CD14-positive monocyte (primary cell): ENCODE measurements at regions not wholly inside any gene's neighbourhood (a gene's known extent, or its start where the extent isn't known, plus 50 kb on each side); places are given as distances from the start of the nearest gene placed in this dataset.

Source experiments
- DNase-seq, 3 donors: peaks; one replicate each; pipeline ENCODE4 v3.0.0-alpha.2; 2011 to 2022
- H2AFZ ChIP-seq: 2 replicates; pipeline ENCODE4 v1.6.0; 2012; ENCODE audit warnings: mild to moderate bottlenecking, low read depth, low read length, inconsistent platforms; ENCODE audit not compliant: insufficient read depth, poor library complexity, severe bottlenecking
- H3K27ac ChIP-seq, 2 donors: 1 replicate in 1 of 2; 2 replicates in 1 of 2; pipeline ENCODE4 v1.5.1; 2012 to 2013; ENCODE audit warnings: low read length in 2 of 2, control low read depth in 1 of 2, inconsistent platforms in 1 of 2, low read depth in 1 of 2, mild to moderate bottlenecking in 1 of 2
- H3K27me3 ChIP-seq, 2 donors: one replicate each; pipeline versions ENCODE4 v1.6.0 to v1.6.1; 2011 to 2013; ENCODE audit warnings: low read length in 2 of 2; ENCODE audit not compliant: control insufficient read depth in 2 of 2, insufficient read depth in 2 of 2
- H3K36me3 ChIP-seq, 2 donors: replicated peaks in 1 of 2; 1 replicate in 1 of 2; 2 replicates in 1 of 2; pipeline versions ENCODE4 v1.5.1 to v1.6.1; 2012 to 2013; ENCODE audit warnings: low read length in 2 of 2, control low read depth in 1 of 2, inconsistent platforms in 1 of 2, mild to moderate bottlenecking in 1 of 2; ENCODE audit not compliant: insufficient read depth in 2 of 2, control insufficient read depth in 1 of 2
- H3K4me1 ChIP-seq, 2 donors: 1 replicate in 1 of 2; 2 replicates in 1 of 2; pipeline versions ENCODE4 v1.5.1 to v1.6.1; 2012 to 2013; ENCODE audit warnings: low read length in 2 of 2, control low read depth in 1 of 2, inconsistent platforms in 1 of 2, mild to moderate bottlenecking in 1 of 2, moderate library complexity in 1 of 2; ENCODE audit not compliant: insufficient read depth in 2 of 2, control insufficient read depth in 1 of 2
- H3K4me2 ChIP-seq: replicated peaks from 2 replicates; pipeline ENCODE3; 2012; ENCODE audit warnings: low read length, moderate library complexity, mild to moderate bottlenecking; ENCODE audit not compliant: poor library complexity, severe bottlenecking; ENCODE audit errors: extremely low read depth
- H3K4me3 ChIP-seq, 3 experiments: fragments of 200-600 bp in 1 of 3; sonication (generic) in 1 of 3; replicated peaks in 1 of 3; 1 replicate in 2 of 3; 2 replicates in 1 of 3; pipeline ENCODE4 v1.5.1; 2011 to 2013; ENCODE audit warnings: low read length in 3 of 3, mild to moderate bottlenecking in 3 of 3, control low read depth in 2 of 3, low read depth in 2 of 3, inconsistent platforms in 1 of 3, moderate library complexity in 1 of 3
- H3K79me2 ChIP-seq: 2 replicates; pipeline ENCODE4 v1.6.0; 2012; ENCODE audit warnings: mild to moderate bottlenecking, control low read depth, inconsistent platforms, low read length, moderate library complexity; ENCODE audit not compliant: insufficient read depth
- H3K9ac ChIP-seq: 2 replicates; pipeline ENCODE4 v1.6.0; 2017; ENCODE audit warnings: low read length, mild to moderate bottlenecking; ENCODE audit not compliant: insufficient read depth, poor library complexity, severe bottlenecking
- H3K9me3 ChIP-seq, 2 donors: replicated peaks in 1 of 2; 1 replicate in 1 of 2; 2 replicates in 1 of 2; pipeline versions ENCODE4 v1.5.1 to v1.6.1; 2012 to 2013; ENCODE audit warnings: low read length in 2 of 2, control low read depth in 1 of 2; ENCODE audit not compliant: control insufficient read depth in 1 of 2, insufficient read depth in 1 of 2
- H4K20me1 ChIP-seq: 2 replicates; pipeline ENCODE4 v1.6.0; 2012; ENCODE audit warnings: mild to moderate bottlenecking, low read length, control low read depth, moderate library complexity; ENCODE audit not compliant: insufficient read depth
- H3K27ac Mint-ChIP-seq, 7 donors: one replicate each; pipeline ENCODE4 v1.8.0; 2020; ENCODE audit warnings: mild to moderate bottlenecking in 7 of 7, mixed read lengths in 7 of 7, moderate library complexity in 6 of 7, inconsistent platforms in 2 of 7
- H3K27me3 Mint-ChIP-seq, 3 donors: one replicate each; pipeline ENCODE4 v1.8.0; 2021 to 2022; ENCODE audit warnings: low read depth in 3 of 3, mild to moderate bottlenecking in 3 of 3, mixed read lengths in 3 of 3, moderate library complexity in 3 of 3, inconsistent platforms in 1 of 3
- H3K36me3 Mint-ChIP-seq, 2 donors: one replicate each; pipeline ENCODE4 v1.8.0; 2020; ENCODE audit warnings: mixed read lengths in 2 of 2, inconsistent platforms in 1 of 2, mild to moderate bottlenecking in 1 of 2
- H3K4me1 Mint-ChIP-seq: one replicate; pipeline ENCODE4 v1.8.0; 2020; ENCODE audit warnings: mild to moderate bottlenecking, mixed read lengths
- H3K4me3 Mint-ChIP-seq, 2 donors: one replicate each; pipeline ENCODE4 v1.8.0; 2020; ENCODE audit warnings: mild to moderate bottlenecking in 2 of 2, mixed read lengths in 2 of 2, moderate library complexity in 1 of 2
- H3K9me3 Mint-ChIP-seq, 7 donors: one replicate each; pipeline ENCODE4 v1.8.0; 2020 to 2022; ENCODE audit warnings: mixed read lengths in 7 of 7, mild to moderate bottlenecking in 6 of 7, moderate library complexity in 6 of 7, inconsistent platforms in 2 of 7
- CTCF ChIP-seq: fragments of 200-600 bp; IDR thresholded peaks from one replicate; pipeline ENCODE4 v1.8.0; 2022; ENCODE audit warnings: antibody characterized with exemption, mild to moderate bottlenecking
- WGBS: methylation state at CpG from one replicate; pipeline ENCODE4 v1.1.5; 2013; ENCODE audit warnings: missing lambda C conversion rate; ENCODE audit not compliant: insufficient coverage; 5-methylcytosine and 5-hydroxymethylcytosine counted together
- intact Hi-C, 2 donors: fragments of 100-400 bp; cut with micrococcal nuclease; formaldehyde crosslinking; loops; one replicate each; pipeline versions ENCODE4 v1.15.0 to v1.15.1; 2023

DNA sequence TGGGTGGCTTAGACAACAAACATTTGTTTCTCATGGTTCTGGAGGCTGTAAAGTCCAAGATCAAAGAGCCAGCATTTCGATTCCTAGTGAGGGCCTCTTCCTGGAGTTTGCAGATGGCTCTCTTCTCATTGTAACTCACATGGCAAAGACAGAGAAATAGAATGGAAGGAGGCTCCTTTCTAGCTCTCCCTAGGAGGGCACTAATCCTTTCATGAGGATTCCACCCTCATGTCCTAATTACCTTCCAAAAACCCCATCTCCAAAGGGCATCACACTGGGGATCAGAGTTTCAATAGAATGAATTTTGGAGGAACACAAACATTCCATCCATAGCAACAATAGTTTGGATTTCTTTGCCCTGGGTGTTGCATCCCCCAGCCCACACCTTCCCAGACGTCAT, 247.3 kb downstream of the TTLL7 start:
- TF ChIP-seq CTCF = no peak
- Histone ChIP-seq H3K27me3 (no peaks in the 10 kb centered on the region), H3K27ac (no peak overlapping the region), H2AFZ (no peak overlapping the region), H3K4me3 (no peak overlapping the region), H3K4me2 (no peak overlapping the region), H3K79me2 (no peaks in the 10 kb centered on the region), H3K36me3 (no peaks in the 10 kb centered on the region), H4K20me1 (no peaks in the 10 kb centered on the region), H3K9ac (no peak overlapping the region), H3K4me1 (no peaks in the 10 kb centered on the region), H3K9me3 (peaks cover 0 to 3% of the 10 kb centered on the region in 2 donors)
- no peaks in the 10 kb centered on the region for H3K36me3 Mint-ChIP-seq
- H3K4me1 Mint-ChIP-seq = no peaks in the 10 kb centered on the region
- H3K27me3 Mint-ChIP-seq = peaks cover 0 to 3% (median 0%) of the 10 kb centered on the region in 3 donors
- intact Hi-C loops = no loop called here
- DNase-seq = no peak
- H3K4me3 Mint-ChIP-seq = no peak overlapping the region
- H3K27ac Mint-ChIP-seq = no peak overlapping the region
- no CpG with 5 or more reads among the region's 2 CpGs for WGBS
- peaks cover 0 to 8% (median 0%) of the 10 kb centered on the region in 7 donors for H3K9me3 Mint-ChIP-seq

- peaks cover 0 to 13% (median 0%) of the 10 kb centered on the region in 7 donors for H3K9me3 Mint-ChIP-seq
- Histone ChIP-seq H3K9me3 (peaks cover 0 to 3% of the 10 kb centered on the region in 2 donors), H3K79me2 (no peaks in the 10 kb centered on the region), H3K27me3 (no peaks in the 10 kb centered on the region), H3K9ac (no peak overlapping the region), H3K4me1 (no peaks in the 10 kb centered on the region), H3K4me3 (no peak overlapping the region), H3K4me2 (no peak overlapping the region), H3K27ac (no peak overlapping the region), H2AFZ (no peak overlapping the region), H4K20me1 (no peaks in the 10 kb centered on the region), H3K36me3 (no peaks in the 10 kb centered on the region)
- no peak overlapping the region for H3K27ac Mint-ChIP-seq
- no peaks in the 10 kb centered on the region for H3K36me3 Mint-ChIP-seq
- H3K27me3 Mint-ChIP-seq = peaks cover 0 to 3% (median 0%) of the 10 kb centered on the region in 3 donors
- no peak overlapping the region for H3K4me3 Mint-ChIP-seq
- no peak for DNase-seq
- no CpG with 5 or more reads among the region's 1 CpG for WGBS
- intact Hi-C loops = no loop called here
- H3K4me1 Mint-ChIP-seq = no peaks in the 10 kb centered on the region
- TF ChIP-seq CTCF = no peak
These were observed 248.7 kb downstream of the TTLL7 start for GRCh38 chr1:83750201-83750600.
